H9 (cell line): ENCODE measurements at regions not wholly inside any gene's neighbourhood (a gene's known extent, or its start where the extent isn't known, plus 50 kb on each side); places are given as distances from the start of the nearest gene placed in this dataset.

Experiments
- DNase-seq: peaks from one replicate; pipeline ENCODE4 v3.0.0-alpha.2; 2017
- H2AFZ ChIP-seq: one replicate; pipeline ENCODE4 v1.6.1; 2013; ENCODE audit warnings: mild to moderate bottlenecking, low read length, control low read depth, moderate library complexity
- H2AK5ac ChIP-seq: 2 replicates; pipeline ENCODE4 v1.6.1; 2013; ENCODE audit warnings: low read length, control low read depth, mixed read lengths; ENCODE audit not compliant: insufficient read length
- H2BK120ac ChIP-seq: one replicate; pipeline ENCODE4 v1.6.1; 2013; ENCODE audit warnings: low read depth, mild to moderate bottlenecking, low read length, control low read depth, inconsistent platforms; ENCODE audit not compliant: poor library complexity, severe bottlenecking
- H2BK12ac ChIP-seq: 2 replicates; pipeline ENCODE4 v1.6.1; 2013; ENCODE audit warnings: low read length, control low read depth, mixed read lengths, low read depth; ENCODE audit not compliant: insufficient read length
- H2BK15ac ChIP-seq: 2 replicates; pipeline ENCODE4 v1.6.1; 2013; ENCODE audit warnings: low read depth, low read length, control low read depth
- H2BK20ac ChIP-seq: one replicate; pipeline ENCODE4 v1.6.1; 2013; ENCODE audit warnings: low read depth, mild to moderate bottlenecking, low read length, control low read depth, inconsistent platforms; ENCODE audit not compliant: poor library complexity, severe bottlenecking
- H2BK5ac ChIP-seq: 2 replicates; pipeline ENCODE4 v1.6.1; 2013; ENCODE audit warnings: low read length, control low read depth, mixed read lengths; ENCODE audit not compliant: insufficient read length
- H3K14ac ChIP-seq: 2 replicates; pipeline ENCODE4 v1.6.1; 2013; ENCODE audit warnings: low read length, control low read depth; ENCODE audit not compliant: insufficient read depth
- H3K18ac ChIP-seq: 2 replicates; pipeline ENCODE4 v1.6.1; 2013; ENCODE audit warnings: low read depth, mild to moderate bottlenecking, mixed read lengths, low read length, control low read depth; ENCODE audit not compliant: insufficient read length
- H3K23ac ChIP-seq: 2 replicates; pipeline ENCODE4 v1.6.1; 2013; ENCODE audit warnings: low read length, control low read depth, mixed read lengths, low read depth; ENCODE audit not compliant: insufficient read length
- H3K23me2 ChIP-seq: 2 replicates; pipeline ENCODE4 v1.6.1; 2013; ENCODE audit warnings: low read depth, mild to moderate bottlenecking, mixed read lengths, low read length, control low read depth; ENCODE audit not compliant: insufficient read length, poor library complexity, severe bottlenecking
- H3K27ac ChIP-seq: 2 replicates; pipeline ENCODE4 v1.5.1; 2013; ENCODE audit warnings: low read length, control low read depth, mixed read lengths, low read depth; ENCODE audit not compliant: insufficient read length
- H3K27me3 ChIP-seq: 2 replicates; pipeline ENCODE4 v1.6.1; 2013; ENCODE audit warnings: low read length, control low read depth, inconsistent platforms; ENCODE audit not compliant: insufficient read depth
- H3K4ac ChIP-seq: 2 replicates; pipeline ENCODE4 v1.6.1; 2013; ENCODE audit warnings: low read depth, mild to moderate bottlenecking, control low read depth, inconsistent platforms, low read length, moderate library complexity
- H3K4me1 ChIP-seq: 2 replicates; pipeline ENCODE4 v1.6.1; 2013; ENCODE audit warnings: low read length, control low read depth, inconsistent platforms; ENCODE audit not compliant: insufficient read depth
- H3K4me2 ChIP-seq: 2 replicates; pipeline ENCODE4 v1.6.1; 2013; ENCODE audit warnings: low read length, control low read depth, mixed read lengths; ENCODE audit not compliant: insufficient read length, insufficient read depth
- H3K56ac ChIP-seq: 2 replicates; pipeline ENCODE4 v1.6.1; 2013; ENCODE audit warnings: low read depth, mild to moderate bottlenecking, mixed read lengths, low read length, control low read depth; ENCODE audit not compliant: insufficient read length
- H3K79me1 ChIP-seq: 2 replicates; pipeline ENCODE4 v1.6.1; 2013; ENCODE audit warnings: low read depth, mild to moderate bottlenecking, moderate library complexity, low read length, control low read depth, inconsistent platforms; ENCODE audit not compliant: insufficient read depth, poor library complexity, severe bottlenecking
- H3K79me2 ChIP-seq: 2 replicates; pipeline ENCODE4 v1.6.1; 2013; ENCODE audit warnings: low read length, control low read depth, inconsistent platforms; ENCODE audit not compliant: insufficient read depth
- H3K9ac ChIP-seq: 2 replicates; pipeline ENCODE4 v1.6.1; 2013; ENCODE audit warnings: low read length, control low read depth, mixed read lengths; ENCODE audit not compliant: insufficient read length; ENCODE audit errors: extremely low read depth
- H3K9me3 ChIP-seq: one replicate; pipeline ENCODE4 v1.6.1; 2013; ENCODE audit warnings: low read depth, low read length, inconsistent platforms; ENCODE audit not compliant: control insufficient read depth
- H3T11ph ChIP-seq: one replicate; pipeline ENCODE4 v1.6.1; 2013; ENCODE audit warnings: mild to moderate bottlenecking, low read length, control low read depth, inconsistent platforms
- H4K20me1 ChIP-seq: one replicate; pipeline ENCODE4 v1.6.1; 2013; ENCODE audit not compliant: control insufficient read depth, insufficient read length, insufficient read depth
- H4K5ac ChIP-seq: 2 replicates; pipeline ENCODE4 v1.6.1; 2013; ENCODE audit warnings: low read depth, mild to moderate bottlenecking, mixed read lengths, low read length, control low read depth; ENCODE audit not compliant: insufficient read length
- H4K8ac ChIP-seq: replicated peaks from 2 replicates; pipeline ENCODE4 v1.6.1; 2013; ENCODE audit warnings: low read length, control low read depth, mixed read lengths, low read depth; ENCODE audit not compliant: insufficient read length
- H4K91ac ChIP-seq: 2 replicates; pipeline ENCODE4 v1.6.1; 2013; ENCODE audit warnings: low read depth, mild to moderate bottlenecking, moderate library complexity, mixed read lengths, low read length, control low read depth; ENCODE audit not compliant: insufficient read length
- H3K27ac Mint-ChIP-seq, 3 experiments: 2 replicates in 2 of 3; 3 replicates in 1 of 3; pipeline ENCODE4 v1.8.0; 2020 to 2021; ENCODE audit warnings: mixed read lengths in 3 of 3, mild to moderate bottlenecking in 1 of 3, moderate library complexity in 1 of 3
- H3K27me3 Mint-ChIP-seq: 2 replicates; pipeline ENCODE4 v1.8.0; 2021; ENCODE audit warnings: low read depth, mild to moderate bottlenecking, moderate library complexity, mixed read lengths
- H3K36me3 Mint-ChIP-seq, 3 experiments: 2 replicates in 2 of 3; 3 replicates in 1 of 3; pipeline ENCODE4 v1.8.0; 2020 to 2021; ENCODE audit warnings: low read depth in 3 of 3, mixed read lengths in 3 of 3; ENCODE audit not compliant: insufficient read depth in 1 of 3
- H3K4me1 Mint-ChIP-seq, 2 experiments: 2 replicates each; pipeline ENCODE4 v1.8.0; 2020; ENCODE audit warnings: mixed read lengths in 2 of 2
- H3K4me3 Mint-ChIP-seq, 2 experiments: 2 replicates in 1 of 2; 3 replicates in 1 of 2; pipeline ENCODE4 v1.8.0; 2020 to 2021; ENCODE audit warnings: mild to moderate bottlenecking in 2 of 2, mixed read lengths in 2 of 2, moderate library complexity in 1 of 2
- H3K9me3 Mint-ChIP-seq, 2 experiments: 2 replicates in 1 of 2; 3 replicates in 1 of 2; pipeline ENCODE4 v1.8.0; 2020; ENCODE audit warnings: mild to moderate bottlenecking in 2 of 2, mixed read lengths in 2 of 2, moderate library complexity in 1 of 2
- CTCF ChIP-seq: fragments of 200-600 bp; sonication (generic); conservative IDR thresholded peaks from 3 replicates; pipeline ENCODE4 v1.8.0; 2021; ENCODE audit warnings: antibody characterized with exemption, mild to moderate bottlenecking

GRCh38 chr4:66376396-66376795 lies 706.1 kb upstream of the EPHA5 start:
- Histone ChIP-seq H3K18ac (no peak overlapping the region), H3T11ph (no peak overlapping the region), H2BK120ac (no peak overlapping the region), H2BK15ac (no peak overlapping the region), H3K9me3 (no peaks in the 10 kb centered on the region), H3K23me2 (no peaks in the 10 kb centered on the region), H3K56ac (no peak overlapping the region), H3K79me2 (no peaks in the 10 kb centered on the region), H3K9ac (no peak overlapping the region), H2BK5ac (no peak overlapping the region), H4K91ac (no peak overlapping the region), H2BK20ac (no peak overlapping the region), H3K27me3 (no peaks in the 10 kb centered on the region), H3K4ac (no peak overlapping the region), H3K14ac (no peak overlapping the region), H3K4me1 (no peaks in the 10 kb centered on the region), H3K79me1 (no peaks in the 10 kb centered on the region), H2BK12ac (no peak overlapping the region), H3K23ac (no peak overlapping the region), H4K20me1 (no peaks in the 10 kb centered on the region), H4K5ac (no peak overlapping the region), H2AFZ (no peak overlapping the region), H2AK5ac (no peak overlapping the region), H3K27ac (no peak overlapping the region), H4K8ac (no peak overlapping the region), H3K4me2 (no peak overlapping the region)
- no peaks in the 10 kb centered on the region for H3K9me3 Mint-ChIP-seq
- no peaks in the 10 kb centered on the region for H3K4me1 Mint-ChIP-seq
- H3K27me3 Mint-ChIP-seq = no peaks in the 10 kb centered on the region
- no peak for DNase-seq
- H3K4me3 Mint-ChIP-seq = no peak overlapping the region
- H3K27ac Mint-ChIP-seq = no peak overlapping the region
- TF ChIP-seq CTCF = no peak
- H3K36me3 Mint-ChIP-seq = no peaks in the 10 kb centered on the region
